Endothelial cell of umbilical vein (primary cell): ENCODE measurements at regions not wholly inside any gene's neighbourhood (a gene's known extent, or its start where the extent isn't known, plus 50 kb on each side); places are given as distances from the start of the nearest gene placed in this dataset.

ENCODE experiments used
- BruUV-seq: library from RNA; stranded (reverse); fragments of 400-500 nt; replicated peaks from 2 replicates; lab custom pipeline; 2021; lab: Mats Ljungman, UMichigan
- CTCF ChIA-PET: fragments of 300-600, 350-600 bp; sonication (Branson Sonifier 250); formaldehyde crosslinking; loops from one replicate; lab custom pipeline; 2021; ENCODE audit warnings: antibody characterized with exemption, inconsistent platforms; lab: Charles Lee
- POLR2A ChIA-PET: fragments of 300-600, 350-600 bp; sonication (Branson Sonifier 250); formaldehyde crosslinking; loops from one replicate; lab custom pipeline; 2021; ENCODE audit warnings: antibody characterized with exemption, inconsistent platforms; lab: Charles Lee
- DNase-seq: peaks from one replicate; pipeline ENCODE4 v3.0.0-alpha.2; 2011; ENCODE audit warnings: low read depth, low spot score
- FAIRE-seq: peaks from 2 replicates; lab custom pipeline; 2011; peaks lifted over from hg19 to GRCh38; lab: Jason Lieb, UNC
- H2AFZ ChIP-seq: 2 replicates; pipeline ENCODE4 v1.6.0; 2012; ENCODE audit warnings: low read depth, low read length, control low read depth, inconsistent platforms
- H3K27ac ChIP-seq: 2 replicates; pipeline ENCODE4 v1.5.1; 2011; ENCODE audit warnings: low read depth, mild to moderate bottlenecking, control low read depth, low read length, moderate library complexity; ENCODE audit not compliant: insufficient read depth
- H3K27me3 ChIP-seq, 2 experiments: 2 replicates each; pipeline versions ENCODE4 v1.6.0 to v1.6.1; 2011; ENCODE audit warnings: low read length in 2 of 2, mixed read lengths in 1 of 2; ENCODE audit not compliant: control insufficient read depth in 2 of 2, insufficient read depth in 2 of 2
- H3K36me3 ChIP-seq, 2 experiments: 2 replicates in 1 of 2; 3 replicates in 1 of 2; pipeline ENCODE4 v1.5.1; 2011; ENCODE audit warnings: low read length in 2 of 2, mild to moderate bottlenecking in 1 of 2, moderate library complexity in 1 of 2; ENCODE audit not compliant: control insufficient read depth in 2 of 2, insufficient read depth in 2 of 2; ENCODE audit errors: extremely low read depth in 1 of 2
- H3K4me1 ChIP-seq: 3 replicates; pipeline ENCODE4 v1.5.1; 2011; ENCODE audit warnings: mild to moderate bottlenecking, low read length; ENCODE audit not compliant: control insufficient read depth, insufficient read depth; ENCODE audit errors: extremely low read depth
- H3K4me2 ChIP-seq: 2 replicates; pipeline ENCODE4 v1.6.1; 2011; ENCODE audit warnings: low read length, control low read depth, mixed read lengths; ENCODE audit not compliant: insufficient read depth
- H3K4me3 ChIP-seq, 3 experiments: fragments of 200-600 bp in 1 of 3; sonication (generic), shearing (Covaris generic) in 1 of 3; replicated peaks in 1 of 3; 2 replicates each; pipeline ENCODE4 v1.5.1; 2011 to 2016; ENCODE audit warnings: control low read depth in 3 of 3, low read length in 3 of 3, mild to moderate bottlenecking in 2 of 3, inconsistent platforms in 1 of 3, low read depth in 1 of 3, moderate library complexity in 1 of 3; ENCODE audit not compliant: insufficient read depth in 1 of 3
- H3K79me2 ChIP-seq: 2 replicates; pipeline ENCODE4 v1.6.0; 2012; ENCODE audit warnings: low read length, inconsistent platforms; ENCODE audit not compliant: control insufficient read depth, insufficient read depth
- H3K9ac ChIP-seq: replicated peaks from 2 replicates; pipeline ENCODE3; 2011; ENCODE audit warnings: low read length, control low read depth; ENCODE audit not compliant: insufficient read depth; ENCODE audit errors: extremely low read depth
- H3K9me1 ChIP-seq: replicated peaks from 3 replicates; pipeline ENCODE4 v1.6.0; 2011; ENCODE audit warnings: mild to moderate bottlenecking, low read length; ENCODE audit not compliant: control insufficient read depth, insufficient read depth; ENCODE audit errors: extremely low read depth
- H3K9me3 ChIP-seq: replicated peaks from 2 replicates; pipeline ENCODE4 v1.5.1; 2012; ENCODE audit warnings: low read length, inconsistent platforms; ENCODE audit not compliant: control insufficient read depth, insufficient read depth
- H4K20me1 ChIP-seq: replicated peaks from 2 replicates; pipeline ENCODE3; 2011; ENCODE audit warnings: mild to moderate bottlenecking, low read length; ENCODE audit not compliant: control insufficient read depth, insufficient read depth; ENCODE audit errors: extremely low read depth
- CTCF ChIP-seq, 2 donors: IDR thresholded peaks; 1 replicate in 1 of 2; 2 replicates in 1 of 2; pipeline ENCODE4 v1.5.1; 2011; ENCODE audit warnings: low read length in 2 of 2, mild to moderate bottlenecking in 2 of 2, moderate library complexity in 2 of 2, control low read depth in 1 of 2, inconsistent platforms in 1 of 2, low read depth in 1 of 2; ENCODE audit not compliant: insufficient read depth in 1 of 2; ENCODE audit errors: extremely low read depth in 1 of 2
- EZH2 ChIP-seq: IDR thresholded peaks from 2 replicates; pipeline ENCODE4 v1.6.1; 2012; ENCODE audit warnings: borderline replicate concordance, low read depth, mild to moderate bottlenecking, moderate library complexity, low read length, inconsistent platforms; ENCODE audit not compliant: severe bottlenecking
- FOS ChIP-seq: IDR thresholded peaks from 2 replicates; pipeline ENCODE4 v1.6.1; 2011; ENCODE audit warnings: mild to moderate bottlenecking, low read length, moderate library complexity, borderline replicate concordance; ENCODE audit not compliant: insufficient read depth
- GATA2 ChIP-seq: IDR thresholded peaks from 2 replicates; pipeline ENCODE4 v1.7.0; 2011; ENCODE audit warnings: low read depth, mild to moderate bottlenecking, moderate library complexity, mixed read lengths, low read length; ENCODE audit not compliant: insufficient read length, insufficient read depth
- JUN ChIP-seq: IDR thresholded peaks from 2 replicates; pipeline ENCODE4 v1.6.1; 2011; ENCODE audit warnings: borderline replicate concordance, low read depth; ENCODE audit not compliant: insufficient read length, insufficient read depth
- MYC ChIP-seq: IDR thresholded peaks from one replicate; pipeline ENCODE4 v1.6.1; 2011; ENCODE audit warnings: mild to moderate bottlenecking, low read depth, low read length
- POLR2A ChIP-seq: IDR thresholded peaks from 2 replicates; pipeline ENCODE4 v1.6.1; 2012; ENCODE audit warnings: low read depth, mild to moderate bottlenecking, control low read depth, low read length
- POLR2AphosphoS5 ChIP-seq: IDR thresholded peaks from 2 replicates; pipeline ENCODE4 v1.6.1; 2012; ENCODE audit warnings: low read depth, mild to moderate bottlenecking, control low read depth, low read length, moderate library complexity; ENCODE audit not compliant: insufficient read depth
- dilution Hi-C: fragments of 300-500 bp; cut with MboI; formaldehyde crosslinking; loops from one replicate; pipeline ENCODE4 v1.15.0; 2019; ENCODE audit warnings: low sequenced_read_pairs; ENCODE audit not compliant: extremely low pct_ligation_motif_present
- intact Hi-C: fragments of 100-400 bp; cut with micrococcal nuclease; formaldehyde crosslinking; loops from one replicate; pipeline ENCODE4 v1.10.0; 2022
- TF ChIP-seq, protein P1 (sequence below): IDR thresholded peaks from 2 replicates; pipeline ENCODE4 v1.6.1; 2011; ENCODE audit not compliant: insufficient read depth, insufficient read length

DNA sequence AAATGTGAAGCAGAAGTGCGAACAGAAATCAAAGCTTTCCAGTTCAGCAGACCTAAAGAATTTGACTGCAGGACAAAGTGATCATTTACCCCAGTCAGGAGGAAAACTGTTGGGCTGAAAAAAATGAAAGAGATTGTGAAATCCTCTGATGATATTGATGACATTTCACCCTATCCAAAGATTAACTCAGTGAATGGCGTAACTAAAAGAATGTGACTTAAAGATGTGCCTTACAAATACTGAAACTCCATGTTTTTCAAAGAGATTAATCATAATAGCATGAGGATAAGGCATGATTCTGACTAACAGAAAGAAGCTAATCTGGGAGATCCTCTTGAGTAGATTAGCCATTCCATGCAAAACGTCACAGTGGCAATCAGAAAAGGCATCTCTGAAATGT is 225.6 kb downstream of the DUSP6 start:
- POLR2A ChIA-PET = no interaction called here
- TF ChIP-seq CTCF (IDR thresholded peaks at IDR 0.05; ENCODE audit: extremely low read depth in 1 of 2, insufficient read depth in 1 of 2, low read depth in 1 of 2, low read length in 2 of 2) = no peak
- no peak for TF ChIP-seq POLR2AphosphoS5
- TF ChIP-seq EZH2 = no peak
- TF ChIP-seq FOS = no peak
- TF ChIP-seq, protein P1, sequence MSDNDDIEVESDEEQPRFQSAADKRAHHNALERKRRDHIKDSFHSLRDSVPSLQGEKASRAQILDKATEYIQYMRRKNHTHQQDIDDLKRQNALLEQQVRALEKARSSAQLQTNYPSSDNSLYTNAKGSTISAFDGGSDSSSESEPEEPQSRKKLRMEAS = no peak
- TF ChIP-seq POLR2A = no peak
- TF ChIP-seq MYC = no peak
- TF ChIP-seq JUN = no peak
- no peak for TF ChIP-seq GATA2
- CTCF ChIA-PET = no interaction called here
- Histone ChIP-seq H2AFZ (no peak overlapping the region), H4K20me1 (no peaks in the 10 kb centered on the region), H3K4me2 (no peak overlapping the region), H3K4me1 (no peaks in the 10 kb centered on the region), H3K79me2 (no peaks in the 10 kb centered on the region), H3K27me3 (no peaks in the 10 kb centered on the region), H3K9ac (no peak overlapping the region), H3K9me1 (no peaks in the 10 kb centered on the region), H3K4me3 (no peak overlapping the region), H3K36me3 (no peaks in the 10 kb centered on the region), H3K27ac (no peak overlapping the region), H3K9me3 (no peaks in the 10 kb centered on the region)
- no peak for FAIRE-seq
- BruUV-seq = no TSS peak
- intact Hi-C loops (no loop called here), dilution Hi-C loops (no loop called here)
- DNase-seq = no peak
